ENCODE measurements at regions not wholly inside any gene's neighbourhood (a gene's known extent, or its start where the extent isn't known, plus 50 kb on each side); places are given as distances from the start of the nearest gene placed in this dataset.
"Not testable (repeated sequence)": the region's sequence is repeated elsewhere in the genome, so short reads cannot be mapped to it uniquely, and the experiment has no call there.

DNA sequence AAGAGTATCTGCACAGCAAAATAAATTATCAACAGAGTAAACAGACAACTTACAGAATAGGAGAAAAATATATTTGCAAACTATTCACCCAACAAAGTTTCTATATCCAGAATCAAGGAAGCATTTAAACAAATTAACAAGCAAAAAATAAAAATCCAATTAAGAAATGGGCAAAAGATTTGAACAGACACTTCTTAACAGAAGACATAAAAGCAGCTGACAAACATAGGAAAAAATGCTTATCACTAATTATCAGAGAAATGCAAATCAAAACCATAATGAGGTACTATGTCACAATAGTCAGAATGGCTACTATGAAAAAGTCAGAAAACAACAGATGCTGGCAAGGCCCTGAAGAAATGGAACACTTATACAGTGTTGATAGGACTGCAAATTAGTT lies 434.2 kb upstream of the ADGRB3 start:
- Histone ChIP-seq H3K27ac (ENCODE audit: low read depth in 2 of 2, low read length in 2 of 2) (no peak overlapping the region), H3K9me3 (ENCODE audit: control insufficient read depth in 2 of 3, insufficient read depth in 1 of 3, low read length in 3 of 3) (peaks cover 0 to 9% (median 0%) of the 10 kb centered on the region in 3 donors), H3K36me3 (ENCODE audit: control insufficient read depth in 2 of 3, insufficient read depth in 3 of 3, low read length in 3 of 3) (no peaks in the 10 kb centered on the region), H3K4me3 (ENCODE audit: low read length in 3 of 3) (no peak overlapping the region), H3K9ac (ENCODE audit: low read length in 3 of 3) (no peak overlapping the region), H3K4me1 (ENCODE audit: control insufficient read depth in 2 of 3, insufficient read depth in 2 of 3, low read depth in 1 of 3, low read length in 3 of 3) (no peaks in the 10 kb centered on the region), H3K27me3 (ENCODE audit: control insufficient read depth, insufficient read depth, low read length) (no peaks in the 10 kb centered on the region)
- FAIRE-seq (no peak), DNase-seq (no peak)
- TF ChIP-seq, protein P1, sequence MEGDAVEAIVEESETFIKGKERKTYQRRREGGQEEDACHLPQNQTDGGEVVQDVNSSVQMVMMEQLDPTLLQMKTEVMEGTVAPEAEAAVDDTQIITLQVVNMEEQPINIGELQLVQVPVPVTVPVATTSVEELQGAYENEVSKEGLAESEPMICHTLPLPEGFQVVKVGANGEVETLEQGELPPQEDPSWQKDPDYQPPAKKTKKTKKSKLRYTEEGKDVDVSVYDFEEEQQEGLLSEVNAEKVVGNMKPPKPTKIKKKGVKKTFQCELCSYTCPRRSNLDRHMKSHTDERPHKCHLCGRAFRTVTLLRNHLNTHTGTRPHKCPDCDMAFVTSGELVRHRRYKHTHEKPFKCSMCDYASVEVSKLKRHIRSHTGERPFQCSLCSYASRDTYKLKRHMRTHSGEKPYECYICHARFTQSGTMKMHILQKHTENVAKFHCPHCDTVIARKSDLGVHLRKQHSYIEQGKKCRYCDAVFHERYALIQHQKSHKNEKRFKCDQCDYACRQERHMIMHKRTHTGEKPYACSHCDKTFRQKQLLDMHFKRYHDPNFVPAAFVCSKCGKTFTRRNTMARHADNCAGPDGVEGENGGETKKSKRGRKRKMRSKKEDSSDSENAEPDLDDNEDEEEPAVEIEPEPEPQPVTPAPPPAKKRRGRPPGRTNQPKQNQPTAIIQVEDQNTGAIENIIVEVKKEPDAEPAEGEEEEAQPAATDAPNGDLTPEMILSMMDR (IDR thresholded peaks at IDR 0.05; ENCODE audit: borderline replicate concordance, extremely low read depth, insufficient read depth) = no peak
- intact Hi-C loops (cut with DNase I) = no loop called here

DNA sequence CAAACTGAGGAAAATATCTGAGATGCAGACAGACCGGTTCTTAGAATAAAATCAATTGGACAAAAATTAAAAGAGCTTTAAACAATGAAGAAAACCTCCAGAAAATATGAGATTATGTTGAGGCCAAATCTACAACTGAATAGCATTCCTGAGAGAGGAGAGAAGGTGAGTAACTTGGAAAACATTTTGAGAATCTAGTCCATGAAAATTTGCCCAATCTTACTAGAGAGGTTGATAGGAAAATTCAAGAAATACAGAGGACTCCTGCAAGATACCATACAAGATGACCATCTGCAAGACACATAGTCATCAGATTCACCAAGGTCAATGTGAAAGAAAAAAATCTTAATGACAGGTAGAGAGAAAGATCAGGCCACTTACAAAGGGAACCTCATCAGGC lies 437.7 kb upstream of the ADGRB3 start:
- Histone ChIP-seq H3K36me3 (ENCODE audit: control insufficient read depth in 2 of 3, insufficient read depth in 3 of 3, low read length in 3 of 3) (no peaks in the 10 kb centered on the region), H3K4me1 (ENCODE audit: control insufficient read depth in 2 of 3, insufficient read depth in 2 of 3, low read depth in 1 of 3, low read length in 3 of 3) (no peaks in the 10 kb centered on the region), H3K9ac (ENCODE audit: low read length in 3 of 3) (no peak overlapping the region), H3K4me3 (ENCODE audit: low read length in 3 of 3) (no peak overlapping the region), H3K27ac (ENCODE audit: low read depth in 2 of 2, low read length in 2 of 2) (no peak overlapping the region), H3K27me3 (ENCODE audit: control insufficient read depth, insufficient read depth, low read length) (no peaks in the 10 kb centered on the region), H3K9me3 (ENCODE audit: control insufficient read depth in 2 of 3, insufficient read depth in 1 of 3, low read length in 3 of 3) (peaks cover 0 to 13% (median 0%) of the 10 kb centered on the region in 3 donors)
- intact Hi-C loops (cut with DNase I) = no loop called here
- FAIRE-seq (no peak), DNase-seq (no peak)
- TF ChIP-seq, protein P1 (IDR thresholded peaks at IDR 0.05; ENCODE audit: borderline replicate concordance, extremely low read depth, insufficient read depth) = no peak

DNA sequence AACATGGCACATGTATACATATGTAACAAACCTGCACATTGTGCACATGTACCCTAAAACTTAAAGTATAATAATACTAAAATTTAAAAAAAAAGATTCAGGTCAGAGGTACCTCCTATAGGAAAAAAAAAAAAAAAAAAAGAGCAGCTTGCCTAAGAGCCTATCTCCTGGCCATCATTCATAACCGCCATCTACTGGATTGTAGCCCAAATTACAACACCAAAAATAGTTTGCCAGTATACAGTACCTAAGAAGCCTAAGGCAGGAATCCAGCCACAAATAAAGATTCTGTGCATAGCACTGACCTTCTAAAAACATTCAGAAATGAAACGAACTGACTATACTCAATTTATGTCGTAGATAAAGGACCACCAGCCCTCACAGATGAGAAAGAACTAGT lies 438.4 kb upstream of the ADGRB3 start:
- DNase-seq (no peak), FAIRE-seq (no peak)
- Histone ChIP-seq H3K9me3 (ENCODE audit: control insufficient read depth in 2 of 3, insufficient read depth in 1 of 3, low read length in 3 of 3) (peaks cover 0 to 13% (median 0%) of the 10 kb centered on the region in 3 donors), H3K27ac (ENCODE audit: low read depth in 2 of 2, low read length in 2 of 2) (no peak overlapping the region), H3K9ac (ENCODE audit: low read length in 3 of 3) (no peak overlapping the region), H3K27me3 (ENCODE audit: control insufficient read depth, insufficient read depth, low read length) (no peaks in the 10 kb centered on the region), H3K36me3 (ENCODE audit: control insufficient read depth in 2 of 3, insufficient read depth in 3 of 3, low read length in 3 of 3) (no peaks in the 10 kb centered on the region), H3K4me1 (ENCODE audit: control insufficient read depth in 2 of 3, insufficient read depth in 2 of 3, low read depth in 1 of 3, low read length in 3 of 3) (no peaks in the 10 kb centered on the region), H3K4me3 (ENCODE audit: low read length in 3 of 3) (no peak overlapping the region)
- intact Hi-C loops (cut with DNase I) = no loop called here
- TF ChIP-seq, protein P1 (IDR thresholded peaks at IDR 0.05; ENCODE audit: borderline replicate concordance, extremely low read depth, insufficient read depth) = no peak

DNA sequence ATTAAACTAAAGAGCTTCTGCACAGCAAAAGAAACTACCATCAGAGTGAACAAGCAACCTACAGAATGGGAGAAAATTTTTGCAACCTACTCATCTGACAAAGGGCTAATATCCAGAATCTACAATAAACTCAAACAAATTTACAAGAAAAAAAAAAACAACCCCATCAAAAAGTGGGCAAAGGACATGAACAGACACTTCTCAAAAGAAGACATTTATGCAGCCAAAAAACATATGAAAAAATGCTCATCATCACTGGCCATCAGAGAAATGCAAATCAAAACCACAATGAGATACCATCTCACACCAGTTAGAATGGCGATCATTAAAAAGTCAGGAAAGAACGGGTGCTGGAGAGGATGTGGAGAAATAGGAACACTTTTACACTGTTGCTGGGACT lies 439.3 kb upstream of the ADGRB3 start:
- H3K27ac ChIP-seq (ENCODE audit: low read depth in 2 of 2, low read length in 2 of 2); FAIRE-seq; intact Hi-C loops (cut with DNase I); H3K9ac ChIP-seq (ENCODE audit: low read length in 3 of 3); H3K4me1 ChIP-seq (ENCODE audit: control insufficient read depth in 2 of 3, insufficient read depth in 2 of 3, low read depth in 1 of 3, low read length in 3 of 3); DNase-seq; H3K27me3 ChIP-seq (ENCODE audit: control insufficient read depth, insufficient read depth, low read length); H3K4me3 ChIP-seq (ENCODE audit: low read length in 3 of 3); H3K36me3 ChIP-seq (ENCODE audit: control insufficient read depth in 2 of 3, insufficient read depth in 3 of 3, low read length in 3 of 3): not testable (repeated sequence)
- peaks cover 0 to 13% (median 0%) of the 10 kb centered on the region in 3 donors for H3K9me3 ChIP-seq (ENCODE audit: control insufficient read depth in 2 of 3, insufficient read depth in 1 of 3, low read length in 3 of 3)
